ENCODE measurements at regions not wholly inside any gene's neighbourhood (a gene's known extent, or its start where the extent isn't known, plus 50 kb on each side); places are given as distances from the start of the nearest gene placed in this dataset.

GRCh38 chr21:41636636-41637630 lies 129.0 kb upstream of the TMPRSS2 start:
- no peak for DNase-seq (ENCODE audit: insufficient read length, low spot score)
- no peak for TF ChIP-seq CTCF (IDR thresholded peaks at IDR 0.05; ENCODE audit: insufficient read depth, missing control alignments)
- no peak for FAIRE-seq

- no peak for TF ChIP-seq CTCF (IDR thresholded peaks at IDR 0.05; ENCODE audit: insufficient read depth, missing control alignments)
- DNase-seq (ENCODE audit: insufficient read length, low spot score): no peak
- no peak for FAIRE-seq
Observed at GRCh38 chr21:41635874-41636273, 127.9 kb upstream of the TMPRSS2 start.

GRCh38 chr21:41634858-41635257 lies 126.9 kb upstream of the TMPRSS2 start:
- DNase-seq (ENCODE audit: insufficient read length, low spot score): no peak
- no peak for TF ChIP-seq CTCF (IDR thresholded peaks at IDR 0.05; ENCODE audit: insufficient read depth, missing control alignments)
- no peak for FAIRE-seq

- no peak for TF ChIP-seq CTCF (IDR thresholded peaks at IDR 0.05; ENCODE audit: insufficient read depth, missing control alignments)
- no peak for FAIRE-seq
- no peak for DNase-seq (ENCODE audit: insufficient read length, low spot score)
Observed at GRCh38 chr21:41634211-41634694, 126.3 kb upstream of the TMPRSS2 start.

GRCh38 chr21:41633627-41634026 lies 125.7 kb upstream of the TMPRSS2 start:
- no peak for TF ChIP-seq CTCF (IDR thresholded peaks at IDR 0.05; ENCODE audit: insufficient read depth, missing control alignments)
- no peak for FAIRE-seq
- no peak for DNase-seq (ENCODE audit: insufficient read length, low spot score)

- no peak for DNase-seq (ENCODE audit: insufficient read length, low spot score)
- no peak for TF ChIP-seq CTCF (IDR thresholded peaks at IDR 0.05; ENCODE audit: insufficient read depth, missing control alignments)
- FAIRE-seq: no peak
Observed at GRCh38 chr21:41632748-41633475, 125.0 kb upstream of the TMPRSS2 start.

All from D721Med (cell line).